Stimulated activated CD8-positive, alpha-beta memory T cell treated with anti-CD3 and anti-CD28 coated beads, Interleukin-12 subunit alpha, Interleukin-12 subunit beta, amount 100 ng/mL, for 4 hours (primary cell): ENCODE measurements at regions not wholly inside any gene's neighbourhood (a gene's known extent, or its start where the extent isn't known, plus 50 kb on each side); places are given as distances from the start of the nearest gene placed in this dataset.
"Not testable (repeated sequence)": the region's sequence is repeated elsewhere in the genome, so short reads cannot be mapped to it uniquely, and the experiment has no call there.

Experiments used
- DNase-seq: peaks from one replicate; pipeline ENCODE4 v3.0.0-alpha.2; 2020; ENCODE audit warnings: low read depth

DNA sequence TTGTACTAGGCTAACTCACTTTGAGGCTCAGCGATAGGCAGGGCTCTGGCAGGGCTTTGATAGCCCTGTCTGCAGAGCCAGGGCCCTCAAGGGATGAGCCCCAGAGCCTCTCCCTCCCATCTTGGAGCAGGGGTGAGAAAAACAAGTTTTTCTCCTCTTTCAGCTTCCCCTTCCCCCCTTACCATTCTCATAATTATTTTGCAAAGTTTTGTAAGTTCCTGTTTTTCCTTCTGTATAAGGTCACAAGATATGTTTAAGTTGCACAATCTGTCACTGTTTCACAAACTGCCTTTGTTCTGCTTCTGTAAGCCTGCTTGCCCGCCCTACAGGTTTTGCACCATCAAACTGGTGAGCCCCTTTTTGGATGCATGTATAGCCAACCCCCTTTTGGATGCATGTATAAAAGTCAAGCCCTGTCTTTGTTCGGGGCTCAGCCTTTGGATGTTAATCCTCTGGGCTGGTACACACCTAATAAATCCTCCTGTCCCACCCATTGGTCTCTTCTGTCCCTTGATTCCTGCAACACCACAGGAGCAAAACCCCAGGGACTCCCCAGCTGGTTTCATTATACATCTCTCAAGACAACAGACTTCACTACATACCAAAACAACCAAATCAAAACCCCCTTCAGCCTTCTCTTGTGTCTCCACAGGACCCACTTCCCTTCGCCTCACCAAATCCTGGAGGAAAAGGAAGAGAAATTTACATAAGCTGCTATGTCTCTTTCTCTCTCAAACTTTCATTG lies 52.5 kb upstream of the RESF1 start:
- DNase-seq = no peak

DNA sequence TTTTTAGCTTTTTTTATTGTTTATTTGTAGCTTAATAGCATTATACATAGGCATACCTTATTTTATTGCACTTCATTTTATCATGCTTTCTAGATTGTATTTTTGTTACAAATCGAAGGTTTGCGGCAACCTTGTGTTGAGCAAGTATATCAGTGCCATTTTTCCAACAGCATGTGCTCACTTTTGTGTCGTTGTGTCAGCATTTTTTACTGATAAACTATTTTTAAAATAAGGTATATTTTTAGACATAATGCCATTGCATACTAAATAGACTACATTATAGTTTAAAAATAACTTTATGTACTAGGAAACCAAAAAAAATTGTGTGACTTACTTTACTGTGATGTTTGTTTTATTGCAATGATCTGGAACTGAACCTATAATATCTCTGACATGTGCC lies 56.2 kb upstream of the RESF1 start:
- DNase-seq = no peak

GRCh38 chr12:31900271-31900670 lies 58.9 kb upstream of the RESF1 start:
- DNase-seq = no peak

GRCh38 chr12:31899109-31899508 lies 60.1 kb upstream of the RESF1 start:
- no peak for DNase-seq

GRCh38 chr12:31897781-31898503 lies 61.3 kb upstream of the RESF1 start:
- DNase-seq = peak; percentile 26

- not testable (repeated sequence) for DNase-seq
Measured at GRCh38 chr12:31897092-31897491, 62.1 kb upstream of the RESF1 start.

DNA sequence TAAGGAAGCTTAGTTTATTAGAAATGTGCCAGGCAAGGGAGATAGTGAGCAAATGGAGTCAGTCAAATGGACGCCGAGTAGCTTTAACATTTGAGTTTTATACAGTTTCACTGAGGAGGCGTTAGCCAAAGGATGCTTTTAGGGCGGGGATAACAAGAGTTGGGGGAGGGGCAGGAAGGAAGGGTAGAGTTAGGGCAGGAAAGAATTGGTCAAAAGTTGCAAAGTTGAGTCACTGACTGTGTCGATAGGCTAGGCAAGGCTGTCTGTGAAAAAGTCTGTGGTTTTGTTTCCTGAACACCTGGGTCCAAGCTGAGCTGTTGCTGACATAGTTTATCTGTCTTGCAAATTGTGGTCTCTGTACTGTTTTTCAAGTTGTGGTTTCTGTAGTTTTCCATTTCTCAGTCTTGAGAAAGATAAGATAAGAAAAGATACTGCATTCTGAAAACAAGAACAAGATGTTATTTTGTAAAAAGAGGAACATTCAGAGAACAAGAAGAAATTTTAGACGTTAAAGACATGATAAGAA lies 62.6 kb upstream of the RESF1 start:
- DNase-seq = peak; percentile 63

GRCh38 chr12:31895449-31896150 lies 63.6 kb upstream of the RESF1 start:
- DNase-seq = no peak

DNA sequence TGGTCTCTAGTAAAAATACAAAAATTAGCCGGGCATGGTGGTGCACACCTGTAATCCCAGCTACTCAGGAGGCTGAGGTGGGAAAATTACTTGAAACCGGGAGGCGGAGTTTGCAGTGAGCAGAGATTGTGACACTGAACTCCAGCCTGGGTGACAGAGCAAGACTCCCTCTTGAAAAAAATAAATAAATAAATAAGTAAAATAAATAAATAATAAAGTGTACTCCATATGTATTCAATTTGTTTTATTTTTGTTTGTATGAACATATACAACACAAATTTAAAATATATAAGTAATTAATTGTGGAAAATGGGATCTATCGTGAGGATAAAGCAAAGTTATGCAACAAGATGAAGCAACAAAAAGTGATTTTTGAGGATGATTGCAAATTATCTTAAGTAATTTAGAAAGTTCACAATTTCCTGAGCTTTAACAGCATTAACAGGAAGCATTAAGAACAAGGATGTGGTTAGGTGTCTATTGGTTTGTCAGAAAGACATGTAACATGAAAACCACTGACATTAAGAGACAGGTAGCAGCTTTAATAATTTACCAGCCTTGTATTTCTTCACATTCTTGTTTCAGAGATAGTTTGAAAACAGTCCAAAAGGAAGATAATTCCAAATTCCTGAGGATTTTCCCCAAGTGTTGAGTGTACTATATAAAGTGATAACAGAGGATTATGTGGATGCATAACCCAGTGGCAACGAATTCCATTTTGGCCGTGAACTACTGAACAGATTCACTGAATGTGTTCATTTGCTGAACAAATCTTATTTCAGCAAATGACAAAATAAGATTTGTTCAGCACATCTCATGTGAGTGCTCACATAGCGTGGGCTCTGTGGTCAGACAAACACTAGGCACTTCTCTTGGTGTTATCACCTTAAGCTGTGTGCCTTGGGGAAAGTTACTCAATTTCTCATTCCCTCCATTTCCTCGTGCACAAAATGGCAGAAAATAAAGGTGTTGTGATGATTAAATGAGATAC lies 68.6 kb upstream of the RESF1 start:
- DNase-seq = no peak

DNA sequence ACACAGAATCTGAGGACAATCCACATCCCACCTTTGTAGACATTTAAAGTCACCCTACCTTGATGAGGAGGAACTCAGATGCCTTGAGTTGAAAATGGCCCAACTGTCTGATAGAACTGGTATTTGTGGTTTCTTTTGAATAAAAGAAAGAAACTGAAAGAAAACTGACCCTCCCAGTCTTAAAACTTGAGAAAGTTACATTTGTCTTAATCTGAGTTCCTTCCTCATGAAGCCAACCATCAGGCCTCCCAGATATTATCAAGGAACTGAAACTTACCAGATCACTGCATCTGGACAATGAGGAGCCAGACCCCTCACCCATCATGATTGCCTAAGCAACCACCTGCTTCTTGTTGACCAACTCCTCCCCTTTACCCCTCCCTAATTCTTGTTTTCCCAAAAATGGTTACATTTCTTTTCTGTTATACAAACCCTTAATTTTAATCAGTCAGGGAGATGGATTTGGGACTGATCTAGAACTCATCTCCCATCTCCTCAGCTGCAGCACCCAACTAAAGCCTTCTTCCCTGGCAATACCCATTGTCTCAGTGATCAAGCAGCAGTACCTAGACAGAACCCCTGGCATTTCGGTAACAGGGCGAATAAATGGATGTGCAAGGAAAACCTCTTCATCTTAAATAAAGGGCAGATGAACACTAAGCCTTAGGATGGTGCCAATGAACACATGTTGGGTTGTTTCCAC lies 72.0 kb upstream of the RESF1 start:
- DNase-seq = no peak

DNA sequence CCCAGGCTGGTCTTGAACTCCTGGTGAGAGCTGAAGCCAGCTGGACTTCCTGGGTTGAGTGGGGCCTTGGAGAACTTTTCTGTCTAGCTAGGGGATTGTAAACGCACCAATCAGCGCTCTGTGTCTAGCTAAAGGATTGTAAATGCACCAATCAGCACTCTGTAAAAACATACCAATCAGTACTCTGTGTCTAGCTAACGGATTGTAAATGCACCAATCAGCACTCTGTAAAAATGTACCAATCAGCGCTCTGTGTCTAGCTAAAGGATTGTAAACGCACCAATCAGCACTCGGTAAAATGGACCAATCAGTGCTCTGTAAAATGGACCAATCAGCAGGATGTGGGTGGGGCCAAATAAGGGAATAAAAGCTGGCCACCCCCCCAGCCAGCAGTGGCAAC lies 76.5 kb upstream of the RESF1 start:
- DNase-seq = not testable (repeated sequence)

- DNase-seq = no peak
Measured at GRCh38 chr12:31880340-31880739, 78.9 kb upstream of the RESF1 start.

- DNase-seq = no peak
Measured at GRCh38 chr12:31877884-31878283, 81.3 kb upstream of the RESF1 start.

GRCh38 chr12:31876568-31877424 lies 82.4 kb upstream of the RESF1 start:
- DNase-seq = no peak

GRCh38 chr12:31875609-31875964 lies 83.6 kb upstream of the RESF1 start:
- no peak for DNase-seq

DNA sequence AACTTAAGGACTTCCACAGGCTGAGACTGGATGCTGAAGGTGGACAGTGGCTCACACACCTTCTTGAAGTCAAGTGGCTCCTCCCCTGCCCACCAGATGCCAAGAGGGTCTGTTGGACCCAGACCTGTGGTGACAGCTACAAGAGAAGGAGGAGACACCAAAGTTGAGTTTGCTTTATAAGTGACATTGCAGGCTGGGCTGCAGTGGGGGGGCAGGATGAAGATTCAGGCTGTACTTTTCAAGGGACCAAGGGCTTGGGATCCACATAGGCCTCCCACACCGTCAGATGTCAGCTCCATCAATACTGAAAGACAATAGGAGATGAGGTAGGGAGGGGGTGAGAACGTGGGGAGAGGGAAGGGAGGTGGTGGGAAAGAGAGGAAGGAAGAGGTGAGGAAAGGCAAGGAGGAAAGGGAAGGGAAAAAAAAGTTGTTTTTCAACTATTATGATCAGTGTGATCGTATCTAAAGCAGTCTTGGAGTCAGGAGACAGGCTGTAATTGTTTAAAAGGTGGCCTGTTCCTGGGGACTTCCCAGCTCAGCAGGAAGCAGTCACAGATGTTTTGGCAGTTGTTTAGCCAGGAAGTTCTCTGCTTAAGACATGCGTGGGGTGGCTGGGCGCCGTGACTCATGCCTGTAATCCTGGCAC lies 84.1 kb upstream of the RESF1 start:
- DNase-seq = peak; percentile 47

DNA sequence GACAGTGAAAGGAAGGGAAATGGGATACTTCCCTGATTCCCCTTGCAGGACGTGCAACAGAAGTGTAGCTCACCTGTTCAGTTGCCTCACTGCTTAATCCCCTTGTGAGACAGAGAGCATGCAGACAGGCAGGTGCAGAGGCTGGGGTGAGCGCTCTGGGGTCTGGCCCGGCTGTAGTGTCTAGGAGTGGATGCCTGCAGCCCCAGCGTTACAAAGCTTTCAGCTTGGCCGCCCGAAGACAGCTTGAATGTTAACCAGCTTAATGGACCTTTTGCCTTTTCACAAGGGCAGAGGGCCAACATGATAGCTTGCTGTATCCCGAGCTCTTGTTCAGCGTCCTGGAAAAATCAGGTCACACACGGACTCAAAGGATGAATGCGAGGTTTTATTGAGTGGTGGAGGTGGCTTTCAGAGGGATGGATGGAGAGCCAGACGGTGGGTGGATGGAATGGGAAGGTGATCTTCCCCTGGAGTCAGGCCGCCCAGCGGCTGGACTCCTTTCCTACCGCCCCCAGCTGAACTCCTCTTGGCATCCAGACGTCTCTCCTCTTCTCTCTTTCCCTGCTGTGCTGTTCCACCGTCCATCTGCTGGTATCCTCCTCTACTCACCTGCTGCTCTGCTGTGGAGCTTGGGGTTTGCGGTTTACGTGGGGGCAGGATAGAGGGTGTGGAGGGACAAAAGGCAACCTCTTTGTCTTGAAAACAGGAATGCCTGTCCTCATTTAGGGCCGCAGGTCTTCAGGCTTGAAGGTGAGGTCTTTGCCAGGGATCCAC lies 86.2 kb upstream of the RESF1 start:
- no peak for DNase-seq

GRCh38 chr12:31869972-31870371 lies 89.2 kb upstream of the RESF1 start:
- DNase-seq = no peak

GRCh38 chr12:31868965-31869364 lies 90.2 kb upstream of the RESF1 start:
- DNase-seq = no peak
